NCI-H1105 treated with DMSO at 0.1 percent for 48 hours (cell line): ENCODE measurements at regions not wholly inside any gene's neighbourhood (a gene's known extent, or its start where the extent isn't known, plus 50 kb on each side); places are given as distances from the start of the nearest gene placed in this dataset.

Source experiments
- DNase-seq: peaks from one replicate; lab custom pipeline; 2025; lab: John Stamatoyannopoulos, UW

GRCh38 chr10:1788401-1788800 is 51.1 kb upstream of the ADARB2 start:
- DNase-seq, result no peak
